Astrocyte (in vitro differentiated cells and primary cell): ENCODE measurements at regions not wholly inside any gene's neighbourhood (a gene's known extent, or its start where the extent isn't known, plus 50 kb on each side); places are given as distances from the start of the nearest gene placed in this dataset.

Experiments used
- DNase-seq: peaks from one replicate; pipeline ENCODE4 v3.0.0-alpha.2; 2010; ENCODE audit warnings: low read depth
- FAIRE-seq: peaks from 2 replicates; lab custom pipeline; 2011; peaks lifted over from hg19 to GRCh38; lab: Jason Lieb, UNC
- H2AFZ ChIP-seq: 2 replicates; pipeline ENCODE4 v1.6.0; 2012; ENCODE audit warnings: low read depth, low read length, inconsistent platforms
- H3K27ac ChIP-seq: 2 replicates; pipeline ENCODE4 v1.5.1; 2011; ENCODE audit warnings: low read depth, low read length, inconsistent platforms
- H3K27me3 ChIP-seq: 2 replicates; pipeline ENCODE4 v1.6.0; 2011; ENCODE audit warnings: low read length, inconsistent platforms; ENCODE audit not compliant: insufficient read depth
- H3K36me3 ChIP-seq: 2 replicates; pipeline ENCODE4 v1.5.1; 2011; ENCODE audit warnings: low read length, inconsistent platforms; ENCODE audit not compliant: insufficient read depth
- H3K4me1 ChIP-seq: 2 replicates; pipeline ENCODE4 v1.5.1; 2011; ENCODE audit warnings: low read length, inconsistent platforms; ENCODE audit not compliant: insufficient read depth
- H3K4me2 ChIP-seq: 2 replicates; pipeline ENCODE4 v1.6.0; 2012; ENCODE audit warnings: low read length, inconsistent platforms
- H3K4me3 ChIP-seq: 2 replicates; pipeline ENCODE4 v1.5.1; 2011; ENCODE audit warnings: low read depth, mild to moderate bottlenecking, low read length, inconsistent platforms; ENCODE audit not compliant: insufficient read depth
- H3K79me2 ChIP-seq: 2 replicates; pipeline ENCODE4 v1.6.0; 2012; ENCODE audit warnings: mild to moderate bottlenecking, low read length, inconsistent platforms; ENCODE audit not compliant: insufficient read depth
- H3K9ac ChIP-seq: 2 replicates; pipeline ENCODE4 v1.6.0; 2012; ENCODE audit warnings: mild to moderate bottlenecking, low read length, inconsistent platforms
- H3K9me3 ChIP-seq: 2 replicates; pipeline ENCODE4 v1.5.1; 2012; ENCODE audit warnings: low read depth, mild to moderate bottlenecking, low read length, inconsistent platforms; ENCODE audit not compliant: insufficient read depth
- H4K20me1 ChIP-seq: 2 replicates; pipeline ENCODE4 v1.6.0; 2012; ENCODE audit warnings: low read length, inconsistent platforms; ENCODE audit not compliant: insufficient read depth
- H3K27ac Mint-ChIP-seq: one replicate; pipeline ENCODE4 v1.8.0; 2021; ENCODE audit warnings: mild to moderate bottlenecking, mixed read lengths; ENCODE audit not compliant: unreplicated experiment
- H3K27me3 Mint-ChIP-seq: one replicate; pipeline ENCODE4 v1.8.0; 2021; ENCODE audit warnings: low read depth, mixed read lengths; ENCODE audit not compliant: unreplicated experiment
- H3K36me3 Mint-ChIP-seq: one replicate; pipeline ENCODE4 v1.8.0; 2021; ENCODE audit warnings: low read depth, mixed read lengths; ENCODE audit not compliant: unreplicated experiment
- H3K4me1 Mint-ChIP-seq: one replicate; pipeline ENCODE4 v1.8.0; 2021; ENCODE audit warnings: low read depth, mixed read lengths; ENCODE audit not compliant: unreplicated experiment
- H3K4me3 Mint-ChIP-seq: one replicate; pipeline ENCODE4 v1.8.0; 2021; ENCODE audit warnings: mild to moderate bottlenecking, moderate library complexity, mixed read lengths; ENCODE audit not compliant: unreplicated experiment
- H3K9me3 Mint-ChIP-seq: one replicate; pipeline ENCODE4 v1.8.0; 2021; ENCODE audit warnings: mild to moderate bottlenecking, mixed read lengths; ENCODE audit not compliant: unreplicated experiment
- CTCF ChIP-seq: IDR thresholded peaks from 2 replicates; pipeline ENCODE4 v1.5.1; 2011; ENCODE audit warnings: low read depth, mild to moderate bottlenecking, inconsistent platforms, low read length, moderate library complexity; ENCODE audit not compliant: insufficient read depth
- EZH2 ChIP-seq: IDR thresholded peaks from 2 replicates; pipeline ENCODE4 v1.6.1; 2012; ENCODE audit warnings: mild to moderate bottlenecking, low read length, inconsistent platforms; ENCODE audit not compliant: insufficient read depth

GRCh38 chr1:81071969-81072753, 728.6 kb upstream of the ADGRL2 start:
- Mint-ChIP-seq H3K27me3 (no peaks in the 10 kb centered on the region), H3K27ac (no peak overlapping the region)
- H3K27ac ChIP-seq = no peak overlapping the region

GRCh38 chr1:81071072-81071858, 729.5 kb upstream of the ADGRL2 start:
- FAIRE-seq (no peak), DNase-seq (no peak)
- H3K36me3 Mint-ChIP-seq = no peaks in the 10 kb centered on the region
- Histone ChIP-seq H4K20me1 (no peaks in the 10 kb centered on the region), H3K4me2 (no peak overlapping the region), H2AFZ (no peak overlapping the region), H3K36me3 (no peaks in the 10 kb centered on the region), H3K4me1 (no peaks in the 10 kb centered on the region), H3K27me3 (no peaks in the 10 kb centered on the region), H3K4me3 (no peak overlapping the region), H3K9ac (no peak overlapping the region), H3K9me3 (no peaks in the 10 kb centered on the region), H3K27ac (no peak overlapping the region), H3K79me2 (no peaks in the 10 kb centered on the region)
- H3K4me3 Mint-ChIP-seq = no peak overlapping the region
- no peak overlapping the region for H3K27ac Mint-ChIP-seq
- no peaks in the 10 kb centered on the region for H3K9me3 Mint-ChIP-seq
- TF ChIP-seq CTCF (no peak), EZH2 (no peak)
- no peaks in the 10 kb centered on the region for H3K4me1 Mint-ChIP-seq
- H3K27me3 Mint-ChIP-seq = no peaks in the 10 kb centered on the region

More at GRCh38 chr1:81071969-81072753, 728.6 kb upstream of the ADGRL2 start:
- Histone ChIP-seq H3K4me2 (no peak overlapping the region), H3K9me3 (no peaks in the 10 kb centered on the region), H3K4me1 (no peaks in the 10 kb centered on the region), H2AFZ (no peak overlapping the region), H3K36me3 (no peaks in the 10 kb centered on the region), H3K9ac (no peak overlapping the region), H3K4me3 (no peak overlapping the region), H3K27me3 (no peaks in the 10 kb centered on the region), H4K20me1 (no peaks in the 10 kb centered on the region), H3K79me2 (no peaks in the 10 kb centered on the region)
- Mint-ChIP-seq H3K4me1 (no peaks in the 10 kb centered on the region), H3K36me3 (no peaks in the 10 kb centered on the region), H3K9me3 (no peaks in the 10 kb centered on the region), H3K4me3 (no peak overlapping the region)
- DNase-seq (no peak), FAIRE-seq (no peak)
- TF ChIP-seq CTCF (no peak), EZH2 (no peak)
